BJ (cell line): ENCODE measurements at regions not wholly inside any gene's neighbourhood (a gene's known extent, or its start where the extent isn't known, plus 50 kb on each side); places are given as distances from the start of the nearest gene placed in this dataset.

ENCODE experiments used
- CTCF ChIA-PET: fragments of 350-600 bp; formaldehyde crosslinking; extraction: SDS; loops from one replicate; lab custom pipeline; 2021; ENCODE audit warnings: antibody characterized with exemption, inconsistent platforms; lab: Yijun Ruan, JAX
- POLR2A ChIA-PET: fragments of 300-600 bp; sonication (Branson Sonifier 250); formaldehyde crosslinking; extraction: SDS; loops from one replicate; lab custom pipeline; 2021; ENCODE audit warnings: antibody characterized with exemption; lab: Charles Lee
- DNase-seq: peaks from one replicate; pipeline ENCODE4 v3.0.0-alpha.2; 2011; ENCODE audit warnings: low read depth
- H3K27me3 ChIP-seq: 2 replicates; pipeline ENCODE4 v1.6.0; 2011; ENCODE audit warnings: low read length; ENCODE audit not compliant: control insufficient read depth, insufficient read depth
- H3K36me3 ChIP-seq: 2 replicates; pipeline ENCODE4 v1.5.1; 2011; ENCODE audit warnings: low read length; ENCODE audit not compliant: control insufficient read depth, insufficient read depth
- H3K4me3 ChIP-seq: 2 replicates; pipeline ENCODE4 v1.5.1; 2011; ENCODE audit warnings: low read depth, mild to moderate bottlenecking, control low read depth, low read length
- TF ChIP-seq, protein P1 (sequence below): IDR thresholded peaks from 2 replicates; pipeline ENCODE4 v1.5.1; 2011; ENCODE audit warnings: low read depth, mild to moderate bottlenecking, control low read depth, inconsistent platforms, low read length, moderate library complexity; ENCODE audit not compliant: insufficient read depth

GRCh38 chr13:83825676-83826075 lies 56.6 kb downstream of the SLITRK1 start:
- ChIA-PET CTCF (no interaction called here), POLR2A (no interaction called here)
- no peaks in the 10 kb centered on the region for H3K36me3 ChIP-seq
- DNase-seq: no peak
- TF ChIP-seq, protein P1, sequence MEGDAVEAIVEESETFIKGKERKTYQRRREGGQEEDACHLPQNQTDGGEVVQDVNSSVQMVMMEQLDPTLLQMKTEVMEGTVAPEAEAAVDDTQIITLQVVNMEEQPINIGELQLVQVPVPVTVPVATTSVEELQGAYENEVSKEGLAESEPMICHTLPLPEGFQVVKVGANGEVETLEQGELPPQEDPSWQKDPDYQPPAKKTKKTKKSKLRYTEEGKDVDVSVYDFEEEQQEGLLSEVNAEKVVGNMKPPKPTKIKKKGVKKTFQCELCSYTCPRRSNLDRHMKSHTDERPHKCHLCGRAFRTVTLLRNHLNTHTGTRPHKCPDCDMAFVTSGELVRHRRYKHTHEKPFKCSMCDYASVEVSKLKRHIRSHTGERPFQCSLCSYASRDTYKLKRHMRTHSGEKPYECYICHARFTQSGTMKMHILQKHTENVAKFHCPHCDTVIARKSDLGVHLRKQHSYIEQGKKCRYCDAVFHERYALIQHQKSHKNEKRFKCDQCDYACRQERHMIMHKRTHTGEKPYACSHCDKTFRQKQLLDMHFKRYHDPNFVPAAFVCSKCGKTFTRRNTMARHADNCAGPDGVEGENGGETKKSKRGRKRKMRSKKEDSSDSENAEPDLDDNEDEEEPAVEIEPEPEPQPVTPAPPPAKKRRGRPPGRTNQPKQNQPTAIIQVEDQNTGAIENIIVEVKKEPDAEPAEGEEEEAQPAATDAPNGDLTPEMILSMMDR: no peak
- H3K4me3 ChIP-seq: no peak overlapping the region
- H3K27me3 ChIP-seq: no peaks in the 10 kb centered on the region

DNA sequence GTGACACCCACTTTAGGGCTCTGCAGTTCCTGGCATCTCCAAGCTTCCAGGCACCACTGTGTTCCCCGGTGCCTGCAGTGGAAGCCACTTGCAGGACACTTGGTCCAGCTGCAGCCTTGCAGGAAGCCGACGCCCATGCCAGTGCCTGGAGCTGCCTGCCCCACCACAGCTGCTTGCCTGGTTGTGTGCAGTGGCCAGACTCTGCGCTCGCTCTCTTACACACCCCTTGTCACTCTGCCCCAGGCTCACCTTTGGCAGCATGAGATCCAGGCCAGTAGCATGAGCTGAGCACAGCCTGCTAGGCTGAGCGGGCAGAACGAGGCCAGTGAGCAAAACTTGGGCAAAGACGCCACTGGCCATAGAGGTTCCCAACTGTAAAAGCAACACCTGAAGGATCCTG lies 57.7 kb downstream of the SLITRK1 start:
- TF ChIP-seq, protein P1: no peak
- CTCF ChIA-PET: no interaction called here
- no peaks in the 10 kb centered on the region for H3K36me3 ChIP-seq

DNA sequence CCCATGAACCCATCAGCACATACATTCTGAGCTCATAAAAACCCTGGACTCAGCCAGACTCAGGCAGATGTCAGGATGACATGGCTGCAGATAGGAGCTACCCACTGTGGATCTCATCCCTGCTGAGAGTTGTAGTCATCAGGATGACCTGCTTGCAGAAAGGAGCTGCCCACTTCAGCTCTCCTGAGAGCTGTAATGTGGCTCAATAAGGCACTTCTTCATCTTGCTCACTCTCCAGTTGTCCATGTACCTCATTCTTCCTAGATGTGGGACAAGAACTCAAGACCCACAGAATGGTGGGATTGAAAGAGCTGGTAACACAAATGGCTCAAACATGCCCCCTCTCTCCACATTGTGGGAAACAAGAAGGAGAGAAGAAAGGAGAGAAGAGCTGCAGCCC lies 58.2 kb downstream of the SLITRK1 start:
- ChIA-PET POLR2A (no interaction called here), CTCF (no interaction called here)

More for the DNA sequence above, 57.7 kb downstream of the SLITRK1 start:
- DNase-seq: no peak
- Histone ChIP-seq H3K27me3 (no peaks in the 10 kb centered on the region), H3K4me3 (no peak overlapping the region)
- POLR2A ChIA-PET: no interaction called here

GRCh38 chr13:83819611-83820010 lies 62.7 kb downstream of the SLITRK1 start:
- TF ChIP-seq, protein P1: no peak
- POLR2A ChIA-PET: no interaction called here
- no peak for DNase-seq
- Histone ChIP-seq H3K36me3 (no peaks in the 10 kb centered on the region), H3K4me3 (no peak overlapping the region), H3K27me3 (no peaks in the 10 kb centered on the region)
- CTCF ChIA-PET: no interaction called here

More for the DNA sequence above, 58.2 kb downstream of the SLITRK1 start:
- Histone ChIP-seq H3K36me3 (no peaks in the 10 kb centered on the region), H3K27me3 (no peaks in the 10 kb centered on the region), H3K4me3 (no peak overlapping the region)
- DNase-seq: no peak
- TF ChIP-seq, protein P1: no peak

GRCh38 chr13:83819156-83819555 lies 63.1 kb downstream of the SLITRK1 start:
- POLR2A ChIA-PET: no interaction called here

More at GRCh38 chr13:83819156-83819555, 63.1 kb downstream of the SLITRK1 start:
- no peak for DNase-seq
- Histone ChIP-seq H3K27me3 (no peaks in the 10 kb centered on the region), H3K36me3 (no peaks in the 10 kb centered on the region), H3K4me3 (no peak overlapping the region)
- CTCF ChIA-PET: no interaction called here
- TF ChIP-seq, protein P1: no peak
